HEK293 (cell line): ENCODE measurements at regions not wholly inside any gene's neighbourhood (a gene's known extent, or its start where the extent isn't known, plus 50 kb on each side); places are given as distances from the start of the nearest gene placed in this dataset.
A peak's percentile ranks its signal among the peaks of the same experiment; 100 is the strongest.

ENCODE experiments used
- EGR2 ChIP-seq: fragments of 450-650 bp; formaldehyde crosslinking; IDR thresholded peaks from 2 replicates; pipeline ENCODE4 v1.5.1; 2016; ENCODE audit warnings: low read depth, missing biosample characterization, missing genetic modification characterization
- GFI1B ChIP-seq: fragments of 450-650 bp; formaldehyde crosslinking; IDR thresholded peaks from 2 replicates; pipeline ENCODE4 v1.5.1; 2016; ENCODE audit warnings: missing biosample characterization, missing genetic modification characterization
- INSM2 ChIP-seq: fragments of 450-650 bp; formaldehyde crosslinking; IDR thresholded peaks from 2 replicates; pipeline ENCODE4 v1.5.1; 2016; ENCODE audit warnings: missing biosample characterization, missing genetic modification characterization
- KLF10 ChIP-seq: fragments of 450-650 bp; IDR thresholded peaks from 2 replicates; pipeline ENCODE4 v1.5.1; 2018; ENCODE audit warnings: missing biosample characterization, mild to moderate bottlenecking, missing genetic modification characterization
- KLF16 ChIP-seq: fragments of 450-650 bp; formaldehyde crosslinking; IDR thresholded peaks from 2 replicates; pipeline ENCODE4 v1.5.1; 2017; ENCODE audit warnings: missing biosample characterization, missing genetic modification characterization
- KLF7 ChIP-seq: fragments of 450-650 bp; formaldehyde crosslinking; IDR thresholded peaks from 2 replicates; pipeline ENCODE4 v1.5.1; 2016; ENCODE audit warnings: missing biosample characterization, missing genetic modification characterization, borderline replicate concordance
- KLF8 ChIP-seq: fragments of 450-650 bp; formaldehyde crosslinking; IDR thresholded peaks from 2 replicates; pipeline ENCODE4 v1.5.1; 2016; ENCODE audit warnings: missing biosample characterization, missing genetic modification characterization
- REST ChIP-seq: fragments of 450-650 bp; formaldehyde crosslinking; IDR thresholded peaks from 2 replicates; pipeline ENCODE4 v1.5.1; 2016; ENCODE audit warnings: missing biosample characterization, missing genetic modification characterization
- YY2 ChIP-seq: fragments of 450-650 bp; formaldehyde crosslinking; IDR thresholded peaks from 2 replicates; pipeline ENCODE4 v1.5.1; 2016; ENCODE audit warnings: missing biosample characterization, missing genetic modification characterization
- ZBTB1 ChIP-seq: fragments of 450-650 bp; formaldehyde crosslinking; IDR thresholded peaks from 2 replicates; pipeline ENCODE4 v1.5.1; 2016; ENCODE audit warnings: missing biosample characterization, missing genetic modification characterization
- ZBTB6 ChIP-seq: fragments of 450-650 bp; formaldehyde crosslinking; IDR thresholded peaks from 2 replicates; pipeline ENCODE4 v1.5.1; 2017; ENCODE audit warnings: missing biosample characterization, missing genetic modification characterization
- ZBTB7A ChIP-seq: fragments of 450-650 bp; formaldehyde crosslinking; IDR thresholded peaks from 2 replicates; pipeline ENCODE4 v1.5.1; 2016; ENCODE audit warnings: low read depth, missing biosample characterization, missing genetic modification characterization
- ZFP69B ChIP-seq: fragments of 450-650 bp; formaldehyde crosslinking; IDR thresholded peaks from 2 replicates; pipeline ENCODE4 v1.5.1; 2016; ENCODE audit warnings: missing biosample characterization, missing genetic modification characterization
- ZNF18 ChIP-seq: fragments of 450-650 bp; formaldehyde crosslinking; IDR thresholded peaks from 2 replicates; pipeline ENCODE4 v1.5.1; 2016; ENCODE audit warnings: missing biosample characterization, missing genetic modification characterization
- ZNF23 ChIP-seq: fragments of 450-650 bp; formaldehyde crosslinking; IDR thresholded peaks from 2 replicates; pipeline ENCODE4 v1.5.1; 2016; ENCODE audit warnings: missing biosample characterization, missing genetic modification characterization, borderline replicate concordance
- ZNF26 ChIP-seq: fragments of 450-650 bp; formaldehyde crosslinking; IDR thresholded peaks from 2 replicates; pipeline ENCODE4 v1.5.1; 2016; ENCODE audit warnings: missing biosample characterization, missing genetic modification characterization
- ZNF366 ChIP-seq: fragments of 450-650 bp; formaldehyde crosslinking; conservative IDR thresholded peaks from 2 replicates; pipeline ENCODE4 v1.5.1; 2016; ENCODE audit warnings: missing biosample characterization, missing genetic modification characterization
- ZNF394 ChIP-seq: fragments of 450-650 bp; formaldehyde crosslinking; IDR thresholded peaks from 2 replicates; pipeline ENCODE4 v1.5.1; 2016; ENCODE audit warnings: missing biosample characterization, missing genetic modification characterization, mild to moderate bottlenecking, moderate library complexity, borderline replicate concordance
- ZNF433 ChIP-seq: fragments of 450-650 bp; formaldehyde crosslinking; IDR thresholded peaks from 2 replicates; pipeline ENCODE4 v1.5.1; 2016; ENCODE audit warnings: missing biosample characterization, missing genetic modification characterization, low read depth
- ZNF473 ChIP-seq: fragments of 450-650 bp; formaldehyde crosslinking; IDR thresholded peaks from 2 replicates; pipeline ENCODE4 v1.5.1; 2017; ENCODE audit warnings: missing biosample characterization, missing genetic modification characterization
- ZNF513 ChIP-seq: fragments of 450-650 bp; IDR thresholded peaks from 2 replicates; pipeline ENCODE4 v1.5.1; 2018; ENCODE audit warnings: missing biosample characterization, missing genetic modification characterization
- ZNF530 ChIP-seq: fragments of 450-650 bp; formaldehyde crosslinking; IDR thresholded peaks from 2 replicates; pipeline ENCODE4 v1.5.1; 2016; ENCODE audit warnings: low read depth, missing biosample characterization, missing genetic modification characterization
- ZNF549 ChIP-seq: fragments of 450-650 bp; IDR thresholded peaks from 2 replicates; pipeline ENCODE4 v1.5.1; 2018; ENCODE audit warnings: missing biosample characterization, missing genetic modification characterization, mild to moderate bottlenecking, inconsistent platforms, moderate library complexity
- ZNF585B ChIP-seq: fragments of 450-650 bp; formaldehyde crosslinking; IDR thresholded peaks from 2 replicates; pipeline ENCODE4 v1.5.1; 2016; ENCODE audit warnings: missing biosample characterization, missing genetic modification characterization
- ZNF626 ChIP-seq: fragments of 450-650 bp; sonication (Bioruptor Pico); formaldehyde crosslinking; IDR thresholded peaks from 2 replicates; pipeline ENCODE4 v1.5.1; 2018; ENCODE audit warnings: missing biosample characterization, missing genetic modification characterization, inconsistent platforms
- ZNF654 ChIP-seq: fragments of 450-650 bp; formaldehyde crosslinking; IDR thresholded peaks from 2 replicates; pipeline ENCODE4 v1.5.1; 2016; ENCODE audit warnings: low read depth, missing biosample characterization, missing genetic modification characterization
- ZNF701 ChIP-seq: fragments of 450-650 bp; formaldehyde crosslinking; IDR thresholded peaks from 2 replicates; pipeline ENCODE4 v1.5.1; 2016; ENCODE audit warnings: missing biosample characterization, missing genetic modification characterization
- ZNF837 ChIP-seq: fragments of 450-650 bp; formaldehyde crosslinking; IDR thresholded peaks from 2 replicates; pipeline ENCODE4 v1.5.1; 2016; ENCODE audit warnings: missing biosample characterization, missing genetic modification characterization

- TF ChIP-seq ZNF585B: no peak
- TF ChIP-seq ZBTB6 (tag by site-specific recombination): no peak
- TF ChIP-seq ZNF530: no peak
- TF ChIP-seq YY2 (tag by site-specific recombination): no peak
- no peak for TF ChIP-seq ZNF433
- no peak for TF ChIP-seq EGR2 (tag by site-specific recombination)
- peak; percentile 9; the same call in 1 of the 2 replicates for TF ChIP-seq ZNF366 (tag by site-specific recombination)
- no peak for TF ChIP-seq ZNF654 (tag by site-specific recombination)
- peak; percentile 57; the same call in 1 of the 2 replicates for TF ChIP-seq KLF8 (tag by site-specific recombination)
- TF ChIP-seq ZBTB7A (tag by site-specific recombination): no peak
- peak; percentile 94 for TF ChIP-seq REST (tag by site-specific recombination)
- peak; percentile 58; the same call in 1 of the 2 replicates for TF ChIP-seq ZNF394 (tag by site-specific recombination)
- TF ChIP-seq ZNF837: no peak
- TF ChIP-seq ZNF701: no peak
- TF ChIP-seq ZBTB1: no peak
- TF ChIP-seq KLF7 (tag by site-specific recombination): no peak
- TF ChIP-seq ZNF513 (tag by site-specific recombination): no peak
- no peak for TF ChIP-seq ZNF23
- no peak for TF ChIP-seq ZNF26 (tag by site-specific recombination)
- peak; percentile 74 for TF ChIP-seq KLF10
- peak; percentile 66; the same call in 1 of the 2 replicates for TF ChIP-seq ZFP69B (tag by site-specific recombination)
- TF ChIP-seq ZNF473 (tag by site-specific recombination): no peak
- no peak for TF ChIP-seq GFI1B (tag by site-specific recombination)
- 0 out of 2 replicates have a peak, but pooled peaks have one; percentile 28 for TF ChIP-seq ZNF549 (tag by site-specific recombination)
- TF ChIP-seq ZNF626 (tag by site-specific recombination): no peak
- no peak for TF ChIP-seq ZNF18
- no peak for TF ChIP-seq KLF16 (tag by site-specific recombination)
- TF ChIP-seq INSM2: no peak
Observed at GRCh38 chr6:28673787-28674671, 148.3 kb downstream of the GPX5 start (continued).
